Tibial nerve (tissue), 4 donors: ENCODE measurements at regions not wholly inside any gene's neighbourhood (a gene's known extent, or its start where the extent isn't known, plus 50 kb on each side); places are given as distances from the start of the nearest gene placed in this dataset.

ENCODE experiments used
- EP300 ChIP-seq, 2 donors: sonication (generic); formaldehyde crosslinking; IDR thresholded peaks; one replicate each; pipeline ENCODE4 v1.6.1; 2017; ENCODE audit warnings: antibody characterized with exemption in 2 of 2, mild to moderate bottlenecking in 1 of 2
- POLR2A ChIP-seq, 2 donors: fragments of 450-650 bp; IDR thresholded peaks; one replicate each; pipeline ENCODE4 v1.6.1; 2017; ENCODE audit warnings: antibody characterized with exemption in 2 of 2, mild to moderate bottlenecking in 2 of 2, moderate library complexity in 2 of 2
- TF ChIP-seq, protein P1 (sequence below), 5 experiments: fragments of 200-600 bp in 3 of 5; fragments of 450-650 bp in 2 of 5; sonication (generic) in 3 of 5; IDR thresholded peaks; one replicate each; pipeline ENCODE4 v1.5.1; 2016 to 2019; ENCODE audit warnings: antibody characterized with exemption in 5 of 5, mild to moderate bottlenecking in 3 of 5, moderate library complexity in 2 of 5

DNA sequence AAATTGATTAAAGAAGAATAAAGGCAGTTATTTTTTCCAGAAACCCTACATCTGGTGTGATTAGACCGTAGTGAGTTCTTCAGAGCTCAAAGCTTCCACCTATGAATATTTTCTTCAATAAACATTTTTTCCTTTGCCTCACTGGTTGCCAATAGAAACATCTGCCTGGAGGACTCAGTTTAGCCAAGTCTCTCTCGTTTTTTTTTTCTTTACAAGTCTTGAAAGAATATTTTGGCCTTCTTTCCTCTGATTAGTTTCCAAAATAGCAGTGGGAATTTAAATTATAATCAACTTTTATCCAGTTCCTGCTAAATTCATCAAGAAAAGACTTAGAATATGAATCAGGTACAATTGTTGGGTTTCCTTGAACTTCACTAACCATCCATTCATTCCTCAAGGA lies 897.5 kb downstream of the TLE1 start:
- TF ChIP-seq, protein P1, sequence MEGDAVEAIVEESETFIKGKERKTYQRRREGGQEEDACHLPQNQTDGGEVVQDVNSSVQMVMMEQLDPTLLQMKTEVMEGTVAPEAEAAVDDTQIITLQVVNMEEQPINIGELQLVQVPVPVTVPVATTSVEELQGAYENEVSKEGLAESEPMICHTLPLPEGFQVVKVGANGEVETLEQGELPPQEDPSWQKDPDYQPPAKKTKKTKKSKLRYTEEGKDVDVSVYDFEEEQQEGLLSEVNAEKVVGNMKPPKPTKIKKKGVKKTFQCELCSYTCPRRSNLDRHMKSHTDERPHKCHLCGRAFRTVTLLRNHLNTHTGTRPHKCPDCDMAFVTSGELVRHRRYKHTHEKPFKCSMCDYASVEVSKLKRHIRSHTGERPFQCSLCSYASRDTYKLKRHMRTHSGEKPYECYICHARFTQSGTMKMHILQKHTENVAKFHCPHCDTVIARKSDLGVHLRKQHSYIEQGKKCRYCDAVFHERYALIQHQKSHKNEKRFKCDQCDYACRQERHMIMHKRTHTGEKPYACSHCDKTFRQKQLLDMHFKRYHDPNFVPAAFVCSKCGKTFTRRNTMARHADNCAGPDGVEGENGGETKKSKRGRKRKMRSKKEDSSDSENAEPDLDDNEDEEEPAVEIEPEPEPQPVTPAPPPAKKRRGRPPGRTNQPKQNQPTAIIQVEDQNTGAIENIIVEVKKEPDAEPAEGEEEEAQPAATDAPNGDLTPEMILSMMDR (IDR thresholded peaks at IDR 0.05), result no peak
- no peak for TF ChIP-seq EP300 (IDR thresholded peaks at IDR 0.05)
- TF ChIP-seq POLR2A (IDR thresholded peaks at IDR 0.05), result no peak
